ENCODE measurements at regions not wholly inside any gene's neighbourhood (a gene's known extent, or its start where the extent isn't known, plus 50 kb on each side); places are given as distances from the start of the nearest gene placed in this dataset.

DNA sequence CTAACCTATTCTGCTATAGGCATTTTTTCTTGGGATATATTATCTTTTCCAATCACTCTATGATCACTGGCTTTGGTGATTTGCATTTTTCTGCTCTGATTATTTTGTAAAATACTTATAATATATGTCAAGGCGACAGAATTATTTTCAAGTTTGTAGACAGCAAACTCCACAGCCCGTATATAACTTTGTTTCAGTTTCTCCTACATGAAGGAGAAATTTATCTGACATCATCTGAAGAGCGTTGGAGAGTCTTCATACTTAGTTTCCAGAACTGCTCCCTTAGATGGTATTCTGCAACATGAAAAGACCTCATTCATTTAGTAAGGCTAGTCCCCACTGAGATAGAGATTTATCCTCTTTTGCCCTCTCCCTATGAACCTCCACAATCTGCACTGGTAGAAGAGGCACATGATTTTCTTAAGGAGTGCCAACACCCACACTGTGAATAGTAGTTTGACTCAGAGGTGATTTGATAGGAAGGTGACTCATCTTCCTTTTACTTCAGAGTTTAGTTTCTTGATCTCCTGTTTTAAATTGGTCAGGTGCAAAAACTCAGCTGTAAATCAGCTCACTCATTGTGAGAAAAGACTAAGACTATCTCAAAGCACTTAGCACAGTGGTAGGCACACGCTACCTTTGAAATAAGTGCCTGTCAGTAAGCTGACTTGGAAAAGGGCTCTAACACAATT, 1848.6 kb upstream of the CELF4 start:
- TF ChIP-seq, protein P1, sequence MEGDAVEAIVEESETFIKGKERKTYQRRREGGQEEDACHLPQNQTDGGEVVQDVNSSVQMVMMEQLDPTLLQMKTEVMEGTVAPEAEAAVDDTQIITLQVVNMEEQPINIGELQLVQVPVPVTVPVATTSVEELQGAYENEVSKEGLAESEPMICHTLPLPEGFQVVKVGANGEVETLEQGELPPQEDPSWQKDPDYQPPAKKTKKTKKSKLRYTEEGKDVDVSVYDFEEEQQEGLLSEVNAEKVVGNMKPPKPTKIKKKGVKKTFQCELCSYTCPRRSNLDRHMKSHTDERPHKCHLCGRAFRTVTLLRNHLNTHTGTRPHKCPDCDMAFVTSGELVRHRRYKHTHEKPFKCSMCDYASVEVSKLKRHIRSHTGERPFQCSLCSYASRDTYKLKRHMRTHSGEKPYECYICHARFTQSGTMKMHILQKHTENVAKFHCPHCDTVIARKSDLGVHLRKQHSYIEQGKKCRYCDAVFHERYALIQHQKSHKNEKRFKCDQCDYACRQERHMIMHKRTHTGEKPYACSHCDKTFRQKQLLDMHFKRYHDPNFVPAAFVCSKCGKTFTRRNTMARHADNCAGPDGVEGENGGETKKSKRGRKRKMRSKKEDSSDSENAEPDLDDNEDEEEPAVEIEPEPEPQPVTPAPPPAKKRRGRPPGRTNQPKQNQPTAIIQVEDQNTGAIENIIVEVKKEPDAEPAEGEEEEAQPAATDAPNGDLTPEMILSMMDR (IDR thresholded peaks at IDR 0.05) = no peak
- no peak for TF ChIP-seq POLR2A (IDR thresholded peaks at IDR 0.05)
